Glutamatergic neuron (in vitro differentiated cells): ENCODE measurements at regions not wholly inside any gene's neighbourhood (a gene's known extent, or its start where the extent isn't known, plus 50 kb on each side); places are given as distances from the start of the nearest gene placed in this dataset.
"Not testable (repeated sequence)": the region's sequence is repeated elsewhere in the genome, so short reads cannot be mapped to it uniquely, and the experiment has no call there.

ENCODE experiments used
- DNase-seq: peaks from one replicate; pipeline ENCODE4 v3.0.0; 2022
- H3K27ac Mint-ChIP-seq: one replicate; pipeline ENCODE4 v1.8.0; 2020; ENCODE audit warnings: mild to moderate bottlenecking, mixed read lengths, inconsistent platforms; ENCODE audit not compliant: unreplicated experiment
- H3K27me3 Mint-ChIP-seq: one replicate; pipeline ENCODE4 v1.8.0; 2020; ENCODE audit warnings: mild to moderate bottlenecking, moderate library complexity, mixed read lengths, inconsistent platforms; ENCODE audit not compliant: unreplicated experiment
- H3K36me3 Mint-ChIP-seq: one replicate; pipeline ENCODE4 v1.8.0; 2020; ENCODE audit warnings: mild to moderate bottlenecking, mixed read lengths, inconsistent platforms; ENCODE audit not compliant: unreplicated experiment
- H3K4me1 Mint-ChIP-seq: one replicate; pipeline ENCODE4 v1.8.0; 2020; ENCODE audit warnings: mild to moderate bottlenecking, low read depth, mixed read lengths, inconsistent platforms; ENCODE audit not compliant: unreplicated experiment
- H3K4me3 Mint-ChIP-seq: one replicate; pipeline ENCODE4 v1.8.0; 2020; ENCODE audit warnings: mild to moderate bottlenecking, mixed read lengths, inconsistent platforms; ENCODE audit not compliant: unreplicated experiment
- H3K9me3 Mint-ChIP-seq: one replicate; pipeline ENCODE4 v1.8.0; 2020; ENCODE audit warnings: mild to moderate bottlenecking, moderate library complexity, mixed read lengths, inconsistent platforms; ENCODE audit not compliant: unreplicated experiment
- TF ChIP-seq, protein P1 (sequence below): fragments of 200-600 bp; sonication (generic); IDR thresholded peaks from one replicate; pipeline ENCODE4 v1.5.0; 2021; ENCODE audit not compliant: partially characterized antibody, unreplicated experiment

DNA sequence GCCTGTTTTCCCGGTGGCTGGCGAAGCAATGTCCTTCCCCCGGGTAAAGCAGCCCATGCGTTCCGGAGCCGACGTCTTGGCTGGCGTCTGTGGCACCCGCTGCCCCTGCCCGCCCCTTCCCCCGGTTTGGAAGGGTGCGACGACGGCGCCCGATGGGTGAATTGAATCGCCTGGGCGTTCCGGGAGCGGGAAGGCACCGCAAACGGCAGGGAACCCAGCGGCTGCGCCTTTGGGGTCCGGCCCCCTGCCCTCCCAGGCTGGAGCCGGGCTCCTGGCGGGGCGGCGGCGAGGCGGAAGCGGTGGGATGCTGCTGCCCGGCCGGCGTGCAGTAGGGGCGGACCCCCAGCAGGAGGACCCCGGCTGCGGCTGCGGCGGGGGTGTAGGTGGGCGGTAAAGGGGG lies 123.6 kb upstream of the RHOU start:
- H3K4me1 Mint-ChIP-seq, H3K9me3 Mint-ChIP-seq, H3K27me3 Mint-ChIP-seq, H3K4me3 Mint-ChIP-seq, H3K27ac Mint-ChIP-seq, H3K36me3 Mint-ChIP-seq, DNase-seq: not testable (repeated sequence)

DNA sequence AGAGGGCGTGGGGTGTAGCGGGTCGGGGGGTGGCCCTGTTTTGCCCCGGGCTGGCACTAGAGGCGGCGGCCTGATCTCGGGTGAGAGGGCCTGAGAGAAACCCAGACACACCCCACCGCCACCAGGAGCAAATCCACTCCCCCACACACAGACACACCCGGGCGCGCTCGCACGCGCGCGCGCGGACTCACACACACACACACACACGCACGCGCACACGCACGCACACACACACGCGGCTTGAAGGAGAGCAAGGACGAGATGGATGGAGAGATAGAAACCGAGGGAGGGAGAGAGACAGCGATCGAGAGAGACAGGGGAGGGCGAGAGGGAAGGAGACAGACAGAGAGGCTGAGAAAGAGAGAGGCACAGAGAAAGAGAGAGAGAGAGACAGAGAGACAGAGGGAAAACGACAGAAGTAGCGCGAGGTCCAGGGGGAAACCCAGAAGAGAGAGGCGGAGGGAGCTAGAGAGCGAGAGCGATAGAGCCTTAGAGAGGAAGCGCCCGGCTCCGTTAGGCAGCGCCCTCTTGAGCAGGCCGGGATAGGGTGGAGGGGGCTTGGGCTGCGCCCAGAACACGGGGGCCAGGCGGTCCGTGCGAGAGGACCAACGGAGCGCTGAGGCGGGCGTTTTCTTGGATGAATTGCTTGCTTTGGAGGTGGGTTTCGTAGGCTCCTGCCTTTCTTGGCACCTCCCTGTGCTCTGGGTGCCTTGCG lies 113.1 kb upstream of the RHOU start:
- not testable (repeated sequence) for H3K27me3 Mint-ChIP-seq, H3K27ac Mint-ChIP-seq, H3K36me3 Mint-ChIP-seq, H3K4me1 Mint-ChIP-seq, DNase-seq, H3K9me3 Mint-ChIP-seq, H3K4me3 Mint-ChIP-seq

DNA sequence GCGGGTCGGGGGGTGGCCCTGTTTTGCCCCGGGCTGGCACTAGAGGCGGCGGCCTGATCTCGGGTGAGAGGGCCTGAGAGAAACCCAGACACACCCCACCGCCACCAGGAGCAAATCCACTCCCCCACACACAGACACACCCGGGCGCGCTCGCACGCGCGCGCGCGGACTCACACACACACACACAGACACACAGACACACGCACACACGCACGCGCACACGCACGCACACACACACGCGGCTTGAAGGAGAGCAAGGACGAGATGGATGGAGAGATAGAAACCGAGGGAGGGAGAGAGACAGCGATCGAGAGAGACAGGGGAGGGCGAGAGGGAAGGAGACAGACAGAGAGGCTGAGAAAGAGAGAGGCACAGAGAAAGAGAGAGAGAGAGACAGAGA lies 108.8 kb upstream of the RHOU start:
- not testable (repeated sequence) for DNase-seq, H3K27me3 Mint-ChIP-seq, H3K4me3 Mint-ChIP-seq, H3K36me3 Mint-ChIP-seq, H3K4me1 Mint-ChIP-seq, H3K9me3 Mint-ChIP-seq, H3K27ac Mint-ChIP-seq

- H3K4me3 Mint-ChIP-seq, H3K36me3 Mint-ChIP-seq, H3K9me3 Mint-ChIP-seq, H3K27me3 Mint-ChIP-seq, H3K4me1 Mint-ChIP-seq, H3K27ac Mint-ChIP-seq: not testable (repeated sequence)
- peak; percentile 45 for DNase-seq
These were observed 102.4 kb upstream of the RHOU start for GRCh38 chr1:228632858-228633257.

DNA sequence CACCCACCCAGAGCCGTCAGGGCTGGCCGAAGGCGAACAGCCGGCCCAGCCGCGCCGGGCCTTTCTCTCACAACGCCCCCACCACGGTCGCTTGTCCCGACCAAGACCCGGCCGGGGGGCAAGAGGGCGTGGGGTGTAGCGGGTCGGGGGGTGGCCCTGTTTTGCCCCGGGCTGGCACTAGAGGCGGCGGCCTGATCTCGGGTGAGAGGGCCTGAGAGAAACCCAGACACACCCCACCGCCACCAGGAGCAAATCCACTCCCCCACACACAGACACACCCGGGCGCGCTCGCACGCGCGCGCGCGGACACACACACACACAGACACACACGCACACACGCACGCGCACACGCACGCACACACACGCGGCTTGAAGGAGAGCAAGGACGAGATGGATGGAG lies 100.0 kb upstream of the RHOU start:
- H3K4me1 Mint-ChIP-seq, H3K27me3 Mint-ChIP-seq, H3K27ac Mint-ChIP-seq, H3K36me3 Mint-ChIP-seq, H3K9me3 Mint-ChIP-seq, H3K4me3 Mint-ChIP-seq: not testable (repeated sequence)
- peak; percentile 25 for DNase-seq

GRCh38 chr1:228637529-228637928 lies 97.8 kb upstream of the RHOU start:
- H3K9me3 Mint-ChIP-seq, H3K36me3 Mint-ChIP-seq, H3K4me1 Mint-ChIP-seq, H3K27me3 Mint-ChIP-seq, H3K27ac Mint-ChIP-seq, H3K4me3 Mint-ChIP-seq: not testable (repeated sequence)
- DNase-seq, result peak; percentile 19

- H3K27me3 Mint-ChIP-seq, result peaks cover 23% of the 10 kb centered on the region
- peaks cover 8% of the 10 kb centered on the region for H3K4me1 Mint-ChIP-seq
- TF ChIP-seq, protein P1, sequence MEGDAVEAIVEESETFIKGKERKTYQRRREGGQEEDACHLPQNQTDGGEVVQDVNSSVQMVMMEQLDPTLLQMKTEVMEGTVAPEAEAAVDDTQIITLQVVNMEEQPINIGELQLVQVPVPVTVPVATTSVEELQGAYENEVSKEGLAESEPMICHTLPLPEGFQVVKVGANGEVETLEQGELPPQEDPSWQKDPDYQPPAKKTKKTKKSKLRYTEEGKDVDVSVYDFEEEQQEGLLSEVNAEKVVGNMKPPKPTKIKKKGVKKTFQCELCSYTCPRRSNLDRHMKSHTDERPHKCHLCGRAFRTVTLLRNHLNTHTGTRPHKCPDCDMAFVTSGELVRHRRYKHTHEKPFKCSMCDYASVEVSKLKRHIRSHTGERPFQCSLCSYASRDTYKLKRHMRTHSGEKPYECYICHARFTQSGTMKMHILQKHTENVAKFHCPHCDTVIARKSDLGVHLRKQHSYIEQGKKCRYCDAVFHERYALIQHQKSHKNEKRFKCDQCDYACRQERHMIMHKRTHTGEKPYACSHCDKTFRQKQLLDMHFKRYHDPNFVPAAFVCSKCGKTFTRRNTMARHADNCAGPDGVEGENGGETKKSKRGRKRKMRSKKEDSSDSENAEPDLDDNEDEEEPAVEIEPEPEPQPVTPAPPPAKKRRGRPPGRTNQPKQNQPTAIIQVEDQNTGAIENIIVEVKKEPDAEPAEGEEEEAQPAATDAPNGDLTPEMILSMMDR, result no peak
- H3K9me3 Mint-ChIP-seq, result peaks cover 18% of the 10 kb centered on the region
- H3K4me3 Mint-ChIP-seq, result peak overlapping the region; percentile 99
- peak; percentile 33 for DNase-seq
- H3K27ac Mint-ChIP-seq, result peak overlapping the region; percentile 94
- peaks cover 5% of the 10 kb centered on the region for H3K36me3 Mint-ChIP-seq
These were observed 88.4 kb upstream of the RHOU start for GRCh38 chr1:228646717-228647522.
